GM04503 (cell line): ENCODE measurements at regions not wholly inside any gene's neighbourhood (a gene's known extent, or its start where the extent isn't known, plus 50 kb on each side); places are given as distances from the start of the nearest gene placed in this dataset.

Experiments
- DNase-seq: peaks from one replicate; pipeline ENCODE4 v3.0.0-alpha.2; 2012; ENCODE audit warnings: low read depth

DNA sequence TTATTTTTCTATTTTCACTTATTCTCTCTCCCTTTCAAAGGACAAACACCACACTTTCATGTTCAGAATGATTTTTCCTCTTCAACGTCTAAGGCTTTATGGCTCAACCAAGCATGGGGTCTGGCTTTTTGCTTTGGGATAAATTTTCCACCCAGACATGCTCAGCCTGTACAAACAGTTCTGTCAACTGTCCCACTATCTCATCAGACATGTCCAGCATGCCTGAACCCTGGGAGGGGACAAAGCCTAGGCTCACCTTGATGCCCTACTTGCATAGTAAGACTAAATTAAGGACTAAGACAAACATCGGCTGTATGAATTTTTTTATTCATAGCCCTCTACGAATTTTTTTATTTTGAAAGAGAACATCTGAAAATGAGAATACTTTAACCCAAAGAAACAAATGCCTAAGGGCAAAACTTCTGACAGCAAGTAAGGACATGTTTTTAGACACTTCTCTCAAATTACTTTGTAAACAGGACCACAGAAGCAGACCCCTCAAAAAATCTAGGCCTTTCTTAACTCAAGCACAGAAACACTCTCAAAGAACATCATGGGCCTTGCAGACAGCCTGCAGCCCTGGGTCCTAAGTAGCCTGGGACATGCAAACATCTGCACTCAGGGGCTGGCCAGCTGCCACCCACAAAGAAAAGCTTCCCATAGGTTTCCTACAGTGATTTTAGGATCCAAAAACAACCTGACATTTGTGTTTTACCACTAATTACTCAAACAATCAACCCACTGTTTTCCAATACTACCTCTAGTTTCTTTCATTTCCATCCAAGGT, 72.3 kb upstream of the PALMD start:
- no peak for DNase-seq

DNA sequence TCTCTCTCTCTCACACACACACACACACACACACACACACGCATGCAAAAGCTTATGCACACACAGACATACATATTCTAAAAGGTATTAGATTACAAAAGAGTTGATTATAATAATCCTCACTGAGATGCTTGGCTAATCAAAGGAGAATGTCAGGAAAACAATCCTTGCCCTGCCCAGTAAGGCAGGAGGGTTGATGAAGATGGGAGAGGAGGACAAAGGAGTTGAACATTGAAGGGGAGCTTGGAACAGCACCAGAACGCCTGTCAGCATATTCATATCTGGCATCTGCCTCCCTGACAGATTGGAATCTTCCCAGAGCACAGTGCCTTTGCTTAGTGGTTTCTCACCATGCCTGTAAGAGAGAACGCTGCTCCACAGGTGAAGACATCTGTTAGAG, 68.6 kb upstream of the PALMD start:
- DNase-seq: no peak

- no peak for DNase-seq
Observed at GRCh38 chr1:99579691-99580172, 66.2 kb upstream of the PALMD start.

GRCh38 chr1:99580451-99580850, 65.5 kb upstream of the PALMD start:
- DNase-seq: no peak

- no peak for DNase-seq
Observed at GRCh38 chr1:99587008-99587407, 58.9 kb upstream of the PALMD start.

DNA sequence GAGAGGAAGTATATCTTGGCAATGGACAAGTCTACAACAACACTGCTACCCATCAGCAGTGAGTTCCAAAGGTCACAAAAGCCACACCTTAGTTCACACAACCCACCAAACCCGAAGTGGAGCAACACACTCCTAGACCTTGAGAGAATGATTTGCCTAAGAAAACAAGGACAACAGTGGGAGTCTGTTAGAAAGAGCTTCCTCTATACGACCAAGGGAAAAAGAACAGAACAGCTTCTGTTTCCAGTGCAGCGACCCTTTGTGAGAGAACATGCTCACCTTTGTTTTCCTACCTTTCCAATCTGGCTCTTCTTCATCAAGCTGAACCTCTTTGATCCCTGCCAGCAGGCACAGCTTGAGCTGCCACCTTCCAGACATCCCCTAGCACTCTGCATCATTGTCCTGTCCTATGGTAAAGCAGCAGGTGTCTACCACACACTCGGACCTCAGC, 56.7 kb upstream of the PALMD start:
- no peak for DNase-seq

GRCh38 chr1:99590578-99591209, 55.2 kb upstream of the PALMD start:
- peak; percentile 72 for DNase-seq

DNA sequence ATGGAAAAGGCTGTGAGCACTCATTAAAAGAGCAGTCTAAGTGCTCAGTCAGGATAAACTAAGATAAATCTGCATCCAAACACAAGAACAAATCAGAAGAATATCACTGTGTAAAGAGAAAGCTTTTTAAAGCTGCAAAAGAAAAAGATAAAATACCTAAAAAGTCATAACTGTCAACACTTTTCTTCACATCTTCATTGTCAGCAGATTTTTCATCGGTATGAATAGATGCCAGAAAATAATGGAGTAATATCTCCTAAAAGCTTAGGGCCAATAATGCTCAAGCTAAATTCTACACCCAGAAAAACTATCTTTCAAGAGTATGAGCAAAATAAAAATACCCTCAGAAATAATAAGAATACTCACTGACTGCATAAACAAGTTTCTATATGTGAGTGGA, 54.0 kb upstream of the PALMD start:
- DNase-seq: no peak

- DNase-seq: no peak
Observed at GRCh38 chr1:99594205-99594604, 51.7 kb upstream of the PALMD start.

GRCh38 chr1:99595041-99595440, 50.9 kb upstream of the PALMD start:
- DNase-seq: no peak

- no peak for DNase-seq
Observed at GRCh38 chr1:99595441-99595840, 50.5 kb upstream of the PALMD start.
